Activated CD8-positive, alpha-beta memory T cell treated with anti-CD3 and anti-CD28 coated beads, Interleukin-2, amount 50 U/mL, for 4 hours (primary cell): ENCODE measurements at regions not wholly inside any gene's neighbourhood (a gene's known extent, or its start where the extent isn't known, plus 50 kb on each side); places are given as distances from the start of the nearest gene placed in this dataset.

Source experiments
- DNase-seq: peaks from one replicate; pipeline ENCODE4 v3.0.0-alpha.2; 2020

- DNase-seq, result no peak
These were observed 58.9 kb upstream of the NFKB1 start for GRCh38 chr4:102441978-102442911.

GRCh38 chr4:102444752-102445151 lies 56.4 kb upstream of the NFKB1 start:
- DNase-seq, result no peak

GRCh38 chr4:102445213-102445612 lies 55.9 kb upstream of the NFKB1 start:
- DNase-seq, result no peak

- no peak for DNase-seq
These were observed 53.7 kb upstream of the NFKB1 start for GRCh38 chr4:102447413-102447812.

- peak; percentile 51 for DNase-seq
These were observed 51.3 kb upstream of the NFKB1 start for GRCh38 chr4:102449751-102450352.

- no peak for DNase-seq
These were observed 49.9 kb upstream of the NFKB1 start for GRCh38 chr4:102451266-102451665.
